ENCODE measurements at regions not wholly inside any gene's neighbourhood (a gene's known extent, or its start where the extent isn't known, plus 50 kb on each side); places are given as distances from the start of the nearest gene placed in this dataset.

GRCh38 chr16:66103211-66103610 is 263.3 kb upstream of the CDH5 start:
- H3K4me1 Mint-ChIP-seq: no peaks in the 10 kb centered on the region
- H3K36me3 Mint-ChIP-seq (ENCODE audit: low read depth): no peaks in the 10 kb centered on the region
- Histone ChIP-seq H3K27ac (ENCODE audit: low read depth, low read length) (no peak overlapping the region), H3K36me3 (ENCODE audit: control insufficient read depth, insufficient read depth, low read length) (no peaks in the 10 kb centered on the region), H3K9ac (ENCODE audit: extremely low read depth, low read length, poor library complexity, severe bottlenecking) (no peak overlapping the region), H3K9me3 (ENCODE audit: control insufficient read depth, low read length) (no peaks in the 10 kb centered on the region), H3K4me1 (ENCODE audit: control insufficient read depth, insufficient read depth, low read length) (no peaks in the 10 kb centered on the region), H3K27me3 (ENCODE audit: control insufficient read depth, insufficient read depth, low read length, poor library complexity, severe bottlenecking) (no peaks in the 10 kb centered on the region), H3K4me3 (ENCODE audit: low read length) (no peak overlapping the region)
- TF ChIP-seq CTCF (conservative IDR thresholded peaks at IDR 0.05): no peak
- no peak overlapping the region for H3K4me3 Mint-ChIP-seq
- H3K27me3 Mint-ChIP-seq (ENCODE audit: insufficient read depth): no peaks in the 10 kb centered on the region
- WGBS, 2 experiments (ENCODE audit: insufficient coverage in 1 of 2, insufficient read length in 1 of 2): 92 to 100% methylated on average over 3 to 4 of the region's 4 CpGs
- no peaks in the 10 kb centered on the region for H3K9me3 Mint-ChIP-seq
- H3K27ac Mint-ChIP-seq: no peak overlapping the region
- DNase-seq: no peak

DNA sequence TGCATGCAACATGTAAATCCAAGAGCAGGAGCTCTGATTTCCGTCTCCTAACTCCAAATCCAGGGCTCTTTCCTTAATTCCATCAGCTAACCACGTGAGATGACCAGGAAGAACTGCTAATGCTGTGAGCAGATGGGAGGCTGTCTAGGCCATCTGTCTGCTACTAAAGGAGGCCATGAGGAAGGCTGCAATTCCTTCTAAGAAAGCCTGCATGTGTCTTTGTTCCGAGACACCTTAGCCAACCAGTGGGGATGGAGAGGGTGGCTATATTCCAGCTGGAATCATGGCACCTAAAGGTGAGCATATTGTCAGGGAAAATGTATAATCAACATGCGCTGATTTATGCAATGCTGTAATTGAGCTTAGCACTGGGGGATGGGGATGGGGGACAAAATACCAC is 267.2 kb upstream of the CDH5 start:
- Histone ChIP-seq H3K27me3 (ENCODE audit: control insufficient read depth, insufficient read depth, low read length, poor library complexity, severe bottlenecking) (no peaks in the 10 kb centered on the region), H3K27ac (ENCODE audit: low read depth, low read length) (no peak overlapping the region), H3K9me3 (ENCODE audit: control insufficient read depth, low read length) (no peaks in the 10 kb centered on the region), H3K4me3 (ENCODE audit: low read length) (no peak overlapping the region), H3K9ac (ENCODE audit: extremely low read depth, low read length, poor library complexity, severe bottlenecking) (no peak overlapping the region), H3K4me1 (ENCODE audit: control insufficient read depth, insufficient read depth, low read length) (no peaks in the 10 kb centered on the region), H3K36me3 (ENCODE audit: control insufficient read depth, insufficient read depth, low read length) (no peaks in the 10 kb centered on the region)
- Mint-ChIP-seq H3K27me3 (ENCODE audit: insufficient read depth) (peaks cover 2% of the 10 kb centered on the region), H3K36me3 (ENCODE audit: low read depth) (no peaks in the 10 kb centered on the region), H3K4me3 (no peak overlapping the region), H3K27ac (no peak overlapping the region), H3K4me1 (no peaks in the 10 kb centered on the region), H3K9me3 (no peaks in the 10 kb centered on the region)
- TF ChIP-seq CTCF (conservative IDR thresholded peaks at IDR 0.05): no peak
- no peak for DNase-seq
- 80 to 92% methylated on average over 2 to 4 of the region's 4 CpGs for WGBS, 2 experiments (ENCODE audit: insufficient coverage in 1 of 2, insufficient read length in 1 of 2)

GRCh38 chr16:66097751-66098150 is 268.7 kb upstream of the CDH5 start:
- Mint-ChIP-seq H3K27me3 (ENCODE audit: insufficient read depth) (peaks cover 2% of the 10 kb centered on the region), H3K4me1 (no peaks in the 10 kb centered on the region), H3K9me3 (no peaks in the 10 kb centered on the region), H3K36me3 (ENCODE audit: low read depth) (no peaks in the 10 kb centered on the region), H3K4me3 (no peak overlapping the region), H3K27ac (no peak overlapping the region)
- no peak for DNase-seq
- no peaks in the 10 kb centered on the region for H3K27me3 ChIP-seq (ENCODE audit: control insufficient read depth, insufficient read depth, low read length, poor library complexity, severe bottlenecking)
- TF ChIP-seq CTCF (conservative IDR thresholded peaks at IDR 0.05): no peak
- H3K4me3 ChIP-seq (ENCODE audit: low read length): no peak overlapping the region
- no peak overlapping the region for H3K27ac ChIP-seq (ENCODE audit: low read depth, low read length)
- no peaks in the 10 kb centered on the region for H3K36me3 ChIP-seq (ENCODE audit: control insufficient read depth, insufficient read depth, low read length)
- 89 to 100% methylated on average over 2 to 6 of the region's 6 CpGs for WGBS, 2 experiments (ENCODE audit: insufficient coverage in 1 of 2, insufficient read length in 1 of 2)
- H3K4me1 ChIP-seq (ENCODE audit: control insufficient read depth, insufficient read depth, low read length): no peaks in the 10 kb centered on the region
- no peaks in the 10 kb centered on the region for H3K9me3 ChIP-seq (ENCODE audit: control insufficient read depth, low read length)
- H3K9ac ChIP-seq (ENCODE audit: extremely low read depth, low read length, poor library complexity, severe bottlenecking): no peak overlapping the region

Data from endodermal cell (in vitro differentiated cells).